ENCODE measurements at regions not wholly inside any gene's neighbourhood (a gene's known extent, or its start where the extent isn't known, plus 50 kb on each side); places are given as distances from the start of the nearest gene placed in this dataset.

- TF ChIP-seq CTCF (conservative IDR thresholded peaks at IDR 0.05; ENCODE audit: low read depth, low read length), result no peak
- TF ChIP-seq EZH2 (IDR thresholded peaks at IDR 0.05; ENCODE audit: borderline replicate concordance, low read depth, low read length, poor library complexity, severe bottlenecking), result no peak
Measured at GRCh38 chrX:124194901-124195300, 137.6 kb upstream of the TEX13D start.

All from A673 (cell line).